Rectal smooth muscle tissue (tissue), 1 donor: ENCODE measurements at regions not wholly inside any gene's neighbourhood (a gene's known extent, or its start where the extent isn't known, plus 50 kb on each side); places are given as distances from the start of the nearest gene placed in this dataset.

Experiments
- H3K27ac ChIP-seq: one replicate; pipeline ENCODE4 v1.7.0; 2013; ENCODE audit warnings: low read depth, low read length, inconsistent platforms
- H3K27me3 ChIP-seq: one replicate; pipeline ENCODE4 v1.7.0; 2013; ENCODE audit warnings: low read length; ENCODE audit not compliant: control insufficient read depth, insufficient read depth
- H3K36me3 ChIP-seq: one replicate; pipeline ENCODE4 v1.7.0; 2013; ENCODE audit warnings: low read length; ENCODE audit not compliant: control insufficient read depth, insufficient read depth
- H3K4me1 ChIP-seq: one replicate; pipeline ENCODE4 v1.7.0; 2013; ENCODE audit warnings: low read length; ENCODE audit not compliant: control insufficient read depth, insufficient read depth
- H3K4me3 ChIP-seq: one replicate; pipeline ENCODE4 v1.7.0; 2013; ENCODE audit warnings: low read length
- H3K9ac ChIP-seq: one replicate; pipeline ENCODE4 v1.7.0; 2013; ENCODE audit warnings: low read length

GRCh38 chr2:12219761-12220160 is 473.3 kb downstream of the LPIN1 start:
- Histone ChIP-seq H3K27me3 (no peaks in the 10 kb centered on the region), H3K9ac (no peak overlapping the region), H3K4me1 (no peaks in the 10 kb centered on the region), H3K36me3 (no peaks in the 10 kb centered on the region), H3K4me3 (no peak overlapping the region), H3K27ac (no peak overlapping the region)

GRCh38 chr2:12221584-12221983 is 475.2 kb downstream of the LPIN1 start:
- H3K27me3 ChIP-seq = no peaks in the 10 kb centered on the region

GRCh38 chr2:12222554-12222953 is 476.1 kb downstream of the LPIN1 start:
- Histone ChIP-seq H3K27ac (no peak overlapping the region), H3K36me3 (no peaks in the 10 kb centered on the region), H3K27me3 (no peaks in the 10 kb centered on the region), H3K4me3 (no peak overlapping the region), H3K4me1 (no peaks in the 10 kb centered on the region), H3K9ac (no peak overlapping the region)

More at GRCh38 chr2:12221584-12221983, 475.2 kb downstream of the LPIN1 start:
- Histone ChIP-seq H3K4me1 (no peaks in the 10 kb centered on the region), H3K36me3 (no peaks in the 10 kb centered on the region), H3K27ac (no peak overlapping the region), H3K4me3 (no peak overlapping the region), H3K9ac (no peak overlapping the region)

- no peak overlapping the region for H3K4me3 ChIP-seq
- no peaks in the 10 kb centered on the region for H3K27me3 ChIP-seq
- H3K4me1 ChIP-seq = no peaks in the 10 kb centered on the region
- no peak overlapping the region for H3K27ac ChIP-seq
- no peak overlapping the region for H3K9ac ChIP-seq
- no peaks in the 10 kb centered on the region for H3K36me3 ChIP-seq
Observed at GRCh38 chr2:12223732-12224131, 477.3 kb downstream of the LPIN1 start.

GRCh38 chr2:12226653-12227052 is 480.2 kb downstream of the LPIN1 start:
- H3K4me3 ChIP-seq = no peak overlapping the region
- H3K27me3 ChIP-seq = no peaks in the 10 kb centered on the region
- no peak overlapping the region for H3K27ac ChIP-seq
- no peak overlapping the region for H3K9ac ChIP-seq
- no peaks in the 10 kb centered on the region for H3K4me1 ChIP-seq
- no peaks in the 10 kb centered on the region for H3K36me3 ChIP-seq

- no peak overlapping the region for H3K9ac ChIP-seq
- no peaks in the 10 kb centered on the region for H3K27me3 ChIP-seq
- H3K4me3 ChIP-seq = no peak overlapping the region
- no peaks in the 10 kb centered on the region for H3K4me1 ChIP-seq
- H3K27ac ChIP-seq = no peak overlapping the region
- H3K36me3 ChIP-seq = no peaks in the 10 kb centered on the region
Observed at GRCh38 chr2:12227941-12228608, 481.6 kb downstream of the LPIN1 start.

- no peaks in the 10 kb centered on the region for H3K4me1 ChIP-seq
- no peaks in the 10 kb centered on the region for H3K27me3 ChIP-seq
- no peak overlapping the region for H3K4me3 ChIP-seq
- no peak overlapping the region for H3K9ac ChIP-seq
- no peak overlapping the region for H3K27ac ChIP-seq
- no peaks in the 10 kb centered on the region for H3K36me3 ChIP-seq
Observed at GRCh38 chr2:12231288-12231687, 484.9 kb downstream of the LPIN1 start.

- Histone ChIP-seq H3K9ac (no peak overlapping the region), H3K4me1 (no peaks in the 10 kb centered on the region), H3K27ac (no peak overlapping the region), H3K27me3 (no peaks in the 10 kb centered on the region), H3K36me3 (no peaks in the 10 kb centered on the region), H3K4me3 (no peak overlapping the region)
Observed at GRCh38 chr2:12232876-12233275, 483.9 kb upstream of the TRIB2 start.

GRCh38 chr2:12236136-12236844 is 480.4 kb upstream of the TRIB2 start:
- Histone ChIP-seq H3K27me3 (no peaks in the 10 kb centered on the region), H3K36me3 (no peaks in the 10 kb centered on the region), H3K27ac (no peak overlapping the region), H3K4me1 (no peaks in the 10 kb centered on the region), H3K9ac (no peak overlapping the region), H3K4me3 (no peak overlapping the region)

GRCh38 chr2:12240206-12240605 is 476.5 kb upstream of the TRIB2 start:
- no peaks in the 10 kb centered on the region for H3K27me3 ChIP-seq
- H3K9ac ChIP-seq = no peak overlapping the region
- no peak overlapping the region for H3K27ac ChIP-seq
- H3K36me3 ChIP-seq = no peaks in the 10 kb centered on the region
- no peaks in the 10 kb centered on the region for H3K4me1 ChIP-seq
- no peak overlapping the region for H3K4me3 ChIP-seq

GRCh38 chr2:12243381-12243780 is 473.4 kb upstream of the TRIB2 start:
- Histone ChIP-seq H3K4me1 (no peaks in the 10 kb centered on the region), H3K4me3 (no peak overlapping the region), H3K27me3 (no peaks in the 10 kb centered on the region), H3K36me3 (no peaks in the 10 kb centered on the region), H3K9ac (no peak overlapping the region), H3K27ac (no peak overlapping the region)

- Histone ChIP-seq H3K4me1 (no peaks in the 10 kb centered on the region), H3K36me3 (no peaks in the 10 kb centered on the region), H3K27ac (no peak overlapping the region), H3K27me3 (no peaks in the 10 kb centered on the region), H3K4me3 (no peak overlapping the region), H3K9ac (no peak overlapping the region)
Observed at GRCh38 chr2:12244070-12244469, 472.7 kb upstream of the TRIB2 start.

GRCh38 chr2:12251121-12251520 is 465.6 kb upstream of the TRIB2 start:
- Histone ChIP-seq H3K4me3 (no peak overlapping the region), H3K4me1 (no peaks in the 10 kb centered on the region), H3K27ac (no peak overlapping the region), H3K27me3 (no peaks in the 10 kb centered on the region), H3K36me3 (no peaks in the 10 kb centered on the region), H3K9ac (no peak overlapping the region)
